ENCODE measurements at regions not wholly inside any gene's neighbourhood (a gene's known extent, or its start where the extent isn't known, plus 50 kb on each side); places are given as distances from the start of the nearest gene placed in this dataset.
"Not testable (repeated sequence)": the region's sequence is repeated elsewhere in the genome, so short reads cannot be mapped to it uniquely, and the experiment has no call there.

DNA sequence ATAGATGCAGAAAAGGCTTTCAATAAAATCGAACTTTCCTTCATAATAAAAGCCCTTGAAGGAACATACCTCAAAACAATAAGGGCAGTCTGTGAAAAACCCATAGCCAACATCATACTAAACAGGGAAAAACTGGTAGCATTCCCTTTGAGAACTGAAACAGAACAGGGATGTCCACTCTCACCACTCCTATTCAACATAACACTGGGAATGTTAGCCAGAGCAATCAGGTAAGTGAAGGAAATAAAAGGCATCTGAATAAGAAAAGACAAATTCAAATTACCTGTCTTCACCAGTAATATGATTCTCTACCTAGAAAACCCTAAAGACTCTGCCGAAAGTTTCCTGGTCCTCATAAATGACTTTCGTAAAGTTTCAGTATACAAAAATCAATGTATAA is 861.0 kb upstream of the VRK2 start:
- no peak for DNase-seq

DNA sequence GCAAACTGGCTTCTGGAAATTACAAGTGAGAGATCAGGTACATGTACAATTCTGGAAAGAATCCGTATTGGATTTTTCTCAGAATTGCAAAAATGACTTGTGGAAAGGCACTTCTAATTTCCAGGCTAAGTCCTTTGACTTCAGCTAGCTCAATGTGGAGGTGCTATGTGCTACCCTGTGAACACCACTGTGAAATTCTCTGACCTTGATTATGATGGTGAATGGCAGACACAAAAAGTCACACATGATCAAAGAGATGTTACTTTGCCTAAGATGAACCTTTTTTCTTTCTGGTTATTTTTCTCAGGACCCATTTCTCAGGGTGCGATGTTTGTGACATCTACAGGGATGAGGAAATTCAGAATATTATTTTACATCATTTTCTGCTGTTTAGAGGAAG is 856.6 kb upstream of the VRK2 start:
- DNase-seq = no peak

DNA sequence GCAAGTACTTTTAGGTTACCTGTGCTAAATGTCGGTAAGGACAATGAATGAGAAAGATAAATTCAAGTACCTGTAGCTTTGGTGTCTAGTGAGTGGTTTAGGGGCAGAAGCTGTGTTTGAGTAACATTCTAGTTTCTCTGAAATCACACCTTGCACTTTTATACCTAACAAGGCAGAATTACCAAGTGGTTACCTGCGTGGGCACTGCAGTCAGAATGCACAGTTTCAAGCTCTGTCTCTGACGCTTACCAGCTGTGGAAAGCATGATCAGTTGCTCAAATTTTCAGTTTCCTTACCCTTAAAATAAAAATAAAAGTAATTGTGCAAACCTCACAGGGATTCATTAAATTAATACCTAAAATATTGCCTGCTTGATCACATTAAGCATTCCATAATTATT is 846.9 kb upstream of the VRK2 start:
- DNase-seq = no peak

DNA sequence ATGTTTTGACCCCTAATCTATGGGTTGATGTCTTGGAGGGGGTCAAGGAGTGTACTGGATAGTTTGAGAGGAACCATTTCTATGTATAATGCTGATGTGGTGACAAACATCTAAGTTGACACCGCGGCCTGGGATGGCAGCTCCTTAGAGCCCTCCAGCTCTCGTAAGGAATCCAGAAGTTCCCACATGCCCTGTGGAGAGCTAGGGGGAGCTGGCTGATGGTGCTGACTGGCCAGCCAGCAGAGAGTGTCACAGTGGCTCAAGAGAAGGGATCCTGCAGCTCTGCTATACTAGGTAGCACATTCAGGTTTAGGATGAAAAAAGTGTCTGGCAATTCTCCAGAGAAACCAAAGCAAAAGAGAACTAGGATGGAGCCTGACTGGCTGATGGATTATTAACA is 842.2 kb upstream of the VRK2 start:
- no peak for DNase-seq

DNA sequence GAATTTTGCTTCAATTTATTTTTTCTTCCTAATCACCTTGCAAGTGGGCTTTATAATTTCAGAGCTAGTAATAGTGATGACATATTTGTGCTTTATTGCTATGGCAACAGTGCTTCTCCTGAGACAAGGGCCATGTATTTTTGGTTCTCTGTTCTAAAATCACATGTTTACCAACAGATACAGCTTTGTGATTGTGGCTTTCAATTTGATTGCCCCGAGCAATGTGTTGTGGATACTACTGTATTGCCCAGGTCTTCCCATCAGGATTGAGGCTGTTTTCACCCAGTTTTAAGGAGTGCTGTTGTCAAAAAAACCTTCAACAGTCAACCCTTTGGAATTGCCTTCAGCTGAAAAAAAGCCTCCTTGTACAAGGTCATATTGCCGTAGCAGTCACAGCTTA is 841.4 kb upstream of the VRK2 start:
- DNase-seq = no peak

DNA sequence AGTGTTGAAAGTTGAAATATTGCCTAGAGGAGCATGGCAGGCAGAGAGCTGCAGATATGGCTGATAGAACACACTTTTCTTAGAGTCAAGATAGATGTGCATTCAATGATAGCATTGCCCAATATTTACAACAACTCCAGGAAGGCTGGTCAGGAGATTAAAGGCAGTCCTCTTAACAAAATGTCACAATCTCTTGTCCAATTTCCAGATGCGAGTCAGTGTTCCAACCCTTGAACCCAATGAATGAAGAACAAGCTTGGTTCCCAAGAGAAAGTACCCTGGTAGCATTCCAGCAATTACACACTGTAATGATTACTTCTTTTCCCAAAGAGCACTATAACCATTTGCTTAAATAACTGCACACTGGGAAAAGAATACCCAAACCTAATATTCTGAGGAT is 839.4 kb upstream of the VRK2 start:
- no peak for DNase-seq

DNA sequence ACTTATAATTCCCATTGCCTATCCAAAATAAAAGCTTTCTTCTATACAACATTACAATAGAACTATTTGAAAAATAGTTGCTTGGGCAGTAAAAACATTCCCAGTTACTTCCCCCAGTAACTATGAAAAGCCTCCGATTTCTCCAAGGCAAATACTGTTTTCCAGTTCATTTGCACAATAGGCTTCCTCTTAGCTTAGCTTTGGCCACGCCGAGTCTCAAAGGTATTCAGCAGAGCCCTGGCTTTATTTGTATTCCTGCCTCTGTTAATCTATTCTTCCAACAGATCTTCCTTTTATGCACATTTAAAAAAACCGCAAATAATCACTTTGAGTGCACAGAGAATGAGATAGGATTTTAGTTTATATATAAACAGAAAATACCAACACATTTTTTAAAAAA is 836.8 kb upstream of the VRK2 start:
- no peak for DNase-seq

DNA sequence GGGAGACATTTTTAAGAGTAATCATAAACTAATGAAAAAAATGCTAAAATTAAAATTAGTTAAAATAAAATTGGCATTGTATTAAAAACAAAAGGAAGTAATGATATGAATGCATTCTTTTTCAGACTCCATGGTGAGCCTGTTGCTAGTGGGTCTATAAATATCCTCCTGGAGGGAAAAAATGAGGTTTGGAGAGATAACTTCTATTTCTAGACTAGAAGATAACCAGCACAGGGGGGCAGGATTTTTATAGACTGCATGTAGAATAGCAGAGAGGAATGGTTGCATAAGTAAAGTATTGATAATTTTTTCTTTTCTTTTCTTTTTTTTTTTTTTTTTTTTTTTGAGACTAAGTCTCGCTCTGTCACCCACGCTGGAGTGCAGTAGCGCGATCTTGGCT is 835.8 kb upstream of the VRK2 start:
- no peak for DNase-seq

DNA sequence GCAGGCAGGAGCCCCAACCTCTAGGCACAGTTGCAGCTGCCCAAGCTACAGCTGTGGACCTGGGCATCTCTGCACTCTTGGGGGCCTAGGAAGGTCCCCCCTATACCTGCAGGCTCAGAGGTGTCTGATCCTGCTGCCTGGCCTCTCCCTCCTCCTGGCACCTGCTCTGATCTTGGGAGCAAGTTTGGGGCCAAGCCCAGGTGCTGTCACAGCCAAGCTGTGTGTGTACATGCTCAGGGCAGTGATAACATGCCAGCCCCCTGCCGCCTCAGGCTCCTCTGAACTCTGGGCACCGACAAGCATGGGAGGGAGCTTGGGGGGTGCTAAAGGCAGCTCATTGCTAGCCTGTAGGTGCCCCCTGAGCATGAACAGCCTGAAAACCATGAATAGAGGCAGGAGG is 829.6 kb upstream of the VRK2 start:
- DNase-seq = no peak

DNA sequence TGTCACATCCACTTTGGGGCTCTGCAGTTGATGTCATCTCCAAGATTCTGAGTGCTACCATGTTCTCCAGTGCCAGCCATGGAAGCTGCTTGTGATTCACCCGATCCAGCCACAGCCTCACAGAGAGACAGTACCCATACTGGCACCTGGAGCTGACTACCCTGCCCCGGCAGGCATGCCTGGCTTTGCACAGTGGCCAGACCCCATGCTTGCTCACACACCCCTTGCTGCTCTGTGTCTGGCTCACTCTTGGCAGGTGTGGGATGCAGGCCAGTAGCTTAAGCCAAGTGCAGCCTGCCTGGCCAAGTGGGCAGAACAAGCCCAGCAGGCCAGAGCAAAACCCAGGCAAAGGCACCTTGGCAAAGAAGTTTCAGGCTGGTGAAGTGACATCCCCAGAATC is 828.4 kb upstream of the VRK2 start:
- DNase-seq = no peak

DNA sequence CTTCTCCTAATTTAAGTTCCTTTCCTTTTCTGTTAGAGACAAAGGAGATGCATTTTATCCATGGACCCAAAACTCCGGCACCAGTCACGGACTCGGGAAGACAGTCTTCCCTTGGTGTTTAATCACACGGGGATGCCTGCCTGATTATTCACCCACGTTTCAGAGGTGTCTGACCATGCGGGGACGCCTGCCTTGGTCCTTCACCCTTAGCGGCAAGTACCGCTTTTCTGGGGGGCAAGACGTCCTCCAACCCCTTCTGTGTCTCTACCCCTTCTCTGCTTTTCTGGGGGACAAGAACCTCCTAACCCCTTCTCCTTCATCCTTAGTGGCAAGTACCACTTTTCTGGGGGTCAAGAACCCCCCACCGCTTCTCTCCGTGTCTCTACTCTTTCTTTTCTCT is 816.9 kb upstream of the VRK2 start:
- not testable (repeated sequence) for DNase-seq

DNA sequence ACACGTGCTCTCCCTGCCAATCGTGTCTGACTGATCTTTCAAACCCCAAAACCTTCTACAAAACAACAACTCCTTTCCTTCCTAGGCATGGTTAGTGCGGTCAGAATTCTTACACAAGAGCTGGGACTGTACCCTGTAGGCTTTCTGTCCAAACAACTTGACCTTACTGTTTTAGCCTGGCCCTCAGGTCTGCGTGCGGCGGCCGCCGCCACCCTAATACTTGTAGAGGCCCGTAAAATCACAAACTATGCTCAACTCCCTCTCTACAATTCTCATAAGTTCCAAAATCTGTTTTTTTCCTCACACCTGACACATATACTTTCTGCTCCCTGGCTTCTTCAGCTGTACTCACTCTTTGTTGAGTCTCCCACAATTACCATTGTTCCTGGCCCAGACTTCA is 814.3 kb upstream of the VRK2 start:
- not testable (repeated sequence) for DNase-seq

DNA sequence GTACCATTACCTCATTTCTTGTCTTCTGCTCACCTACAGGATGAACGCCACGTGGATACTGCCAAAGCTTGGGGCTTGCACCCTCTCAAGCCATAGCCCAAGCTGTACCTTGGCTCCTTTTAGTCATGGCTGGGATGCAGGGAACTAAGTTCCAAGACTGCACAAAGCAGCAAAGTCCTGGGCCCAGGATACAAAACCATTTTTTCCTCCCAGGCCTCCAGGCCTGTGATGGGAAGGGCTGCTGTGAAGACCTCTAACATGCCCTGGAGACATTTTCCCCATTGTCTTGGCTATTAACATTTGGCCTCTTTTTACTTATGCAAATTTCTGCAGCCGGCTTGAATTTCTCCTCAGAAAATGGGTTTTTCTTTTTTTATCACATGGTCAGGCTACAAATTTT is 795.1 kb upstream of the VRK2 start:
- not testable (repeated sequence) for DNase-seq

DNA sequence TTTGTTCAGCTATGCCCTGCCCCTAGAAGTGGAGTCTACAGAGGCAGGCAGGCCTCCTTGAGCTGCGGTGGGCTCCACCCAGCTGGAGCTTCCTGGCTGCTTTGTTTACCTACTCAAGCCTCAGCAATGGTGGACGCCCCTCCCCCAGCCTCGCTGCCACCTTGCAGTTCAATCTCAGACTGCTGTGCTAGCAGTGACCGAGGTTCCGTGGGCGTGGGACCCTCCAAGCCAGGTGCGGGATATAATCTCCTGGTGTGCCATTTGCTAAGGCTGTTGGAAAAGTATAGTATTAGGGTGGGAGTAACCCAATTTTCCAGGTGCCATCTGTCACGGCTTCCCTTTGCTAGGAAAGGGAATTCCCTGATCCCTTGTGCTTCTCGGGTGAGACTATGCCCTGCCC is 770.2 kb upstream of the VRK2 start:
- DNase-seq = not testable (repeated sequence)

DNA sequence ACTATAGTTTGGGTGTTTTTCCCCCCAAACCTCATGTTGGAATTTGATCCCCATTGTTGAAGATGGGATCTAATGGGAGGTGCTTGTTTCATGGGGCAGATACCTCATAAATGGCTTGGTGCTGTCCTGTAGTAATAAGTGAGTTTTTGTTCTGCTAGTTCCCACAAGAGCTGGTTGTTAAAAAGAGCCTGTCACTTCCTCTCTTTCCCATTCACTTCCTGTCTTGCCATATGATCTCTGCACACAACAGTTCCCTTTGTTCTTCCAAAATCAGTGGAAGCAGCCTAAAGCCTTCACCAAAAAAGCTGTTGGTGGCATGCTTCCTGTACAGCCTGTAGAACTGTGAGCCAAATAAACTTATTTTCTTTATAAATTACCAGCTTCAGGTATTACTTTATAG is 768.2 kb upstream of the VRK2 start:
- no peak for DNase-seq

DNA sequence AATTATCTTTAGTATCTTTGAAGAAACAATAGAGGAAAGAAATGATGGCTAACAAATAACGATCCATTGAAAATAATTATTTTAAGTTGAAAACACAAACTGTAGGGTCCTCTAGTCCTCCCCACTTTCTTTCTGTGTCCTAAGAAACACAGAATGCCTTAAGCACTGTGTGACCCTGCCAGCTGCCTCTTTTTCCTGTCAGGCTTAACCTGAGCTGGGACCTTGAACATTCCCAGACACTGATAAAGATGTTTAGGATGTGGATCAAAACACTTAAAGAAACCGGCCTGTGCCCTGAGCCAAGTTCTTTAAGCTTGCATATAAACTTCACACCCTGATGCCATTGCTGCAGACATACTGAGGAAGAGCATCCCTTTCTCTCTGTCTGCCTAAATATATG is 755.4 kb upstream of the VRK2 start:
- no peak for DNase-seq

DNA sequence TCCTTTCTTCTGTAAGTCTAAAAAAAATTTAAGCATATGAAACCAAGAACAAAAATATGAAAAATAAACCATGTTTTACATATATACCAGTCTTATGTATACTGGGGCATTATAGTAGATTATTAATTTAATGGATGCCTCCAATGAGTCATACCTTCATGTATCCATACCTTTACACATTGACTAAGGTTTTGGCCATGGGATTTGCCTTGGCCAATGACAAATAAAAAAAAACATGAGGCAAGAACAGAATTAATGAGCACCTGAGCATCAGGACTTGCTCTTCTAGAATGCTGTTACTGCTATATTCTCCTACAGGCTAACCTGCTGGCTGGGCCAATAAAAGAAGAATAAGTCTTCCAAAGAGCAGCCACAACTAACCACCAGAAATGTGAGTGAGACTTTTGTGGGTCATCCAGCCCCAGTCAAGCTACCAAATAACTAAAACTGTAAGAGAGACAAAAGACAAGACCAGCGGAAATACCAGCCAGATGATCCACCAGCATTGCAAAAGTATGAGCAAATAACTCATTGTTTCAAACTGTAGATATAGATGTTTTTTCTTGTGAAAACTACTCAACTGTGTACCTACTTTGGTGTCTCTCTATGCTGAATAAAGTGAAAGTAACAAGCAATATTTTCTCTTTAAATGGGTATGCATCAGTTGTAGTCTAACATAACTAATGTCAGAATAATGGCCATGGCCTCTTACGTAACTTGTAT is 749.6 kb upstream of the VRK2 start:
- DNase-seq = no peak

DNA sequence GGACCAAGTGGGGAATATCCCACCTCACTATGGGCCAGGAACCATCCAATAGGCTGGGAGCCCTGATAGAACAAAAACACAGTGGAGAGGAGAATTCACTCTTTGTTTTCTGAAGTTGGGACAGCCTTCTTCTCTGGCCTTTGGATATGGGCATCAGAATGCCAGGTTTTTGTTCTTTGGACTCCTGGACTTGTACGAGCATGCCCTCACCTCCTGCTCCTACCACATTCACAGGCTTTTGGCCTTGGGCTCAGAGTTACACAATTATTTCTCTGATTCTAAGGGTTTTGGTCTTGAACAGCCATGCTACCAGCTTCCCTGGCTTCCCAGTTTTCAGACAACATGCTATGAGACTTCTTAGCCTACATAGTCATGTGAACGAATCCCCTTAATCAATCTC is 732.9 kb upstream of the VRK2 start:
- DNase-seq = no peak

DNA sequence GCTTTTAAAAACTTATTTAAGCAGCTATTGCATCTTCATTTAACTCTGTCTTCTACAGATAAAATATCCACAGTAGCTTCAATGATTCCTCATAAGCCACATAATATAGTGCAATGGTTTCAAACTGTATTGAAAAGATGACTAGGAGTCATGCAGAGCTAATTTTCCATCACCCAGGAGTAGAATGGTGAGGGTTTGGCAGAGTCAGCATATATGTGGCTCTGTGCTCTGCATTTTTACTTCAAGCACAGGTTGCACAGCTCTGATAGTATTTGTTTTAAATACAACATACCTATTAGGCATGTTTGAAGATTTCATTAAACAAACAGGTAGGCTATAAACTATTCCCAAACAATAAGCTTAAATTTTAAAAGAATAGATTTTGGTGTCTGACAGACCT is 731.9 kb upstream of the VRK2 start:
- DNase-seq = no peak

DNA sequence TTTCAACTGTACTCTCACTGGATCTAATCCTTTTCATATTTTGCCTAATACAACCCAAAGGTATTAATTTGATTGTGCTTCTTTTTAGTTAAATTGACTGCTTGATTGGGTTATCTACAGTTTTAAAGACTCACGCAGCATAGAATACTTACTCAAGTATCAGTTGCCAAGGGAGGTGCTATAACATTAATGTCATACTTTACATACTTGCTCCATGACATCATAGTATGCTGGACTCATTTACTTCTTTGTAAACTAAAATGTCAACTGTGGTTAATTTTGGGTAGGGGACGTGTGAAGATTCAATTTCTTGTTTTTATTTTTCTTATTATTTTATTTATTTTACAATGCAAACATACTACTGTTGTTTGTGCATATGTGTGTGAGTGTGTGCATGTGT is 716.2 kb upstream of the VRK2 start:
- no peak for DNase-seq

DNA sequence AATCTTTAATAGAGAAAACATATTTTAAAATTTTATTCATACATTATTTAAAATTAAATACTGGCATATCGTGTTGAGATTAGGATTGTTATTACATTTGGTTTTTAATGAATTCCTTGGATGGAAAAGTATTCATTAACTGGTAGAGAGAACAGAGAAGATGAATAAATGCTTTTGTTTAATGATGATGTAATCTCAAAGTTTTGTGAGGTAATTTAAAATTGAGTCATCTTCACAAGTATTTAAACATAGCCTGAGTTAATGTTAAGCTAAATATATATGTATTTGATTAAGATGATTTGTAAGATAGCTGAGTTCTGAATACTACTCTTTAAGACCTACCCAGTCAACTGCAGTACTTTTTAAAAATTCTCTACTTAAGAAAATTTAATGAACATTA is 713.4 kb upstream of the VRK2 start:
- DNase-seq = no peak

DNA sequence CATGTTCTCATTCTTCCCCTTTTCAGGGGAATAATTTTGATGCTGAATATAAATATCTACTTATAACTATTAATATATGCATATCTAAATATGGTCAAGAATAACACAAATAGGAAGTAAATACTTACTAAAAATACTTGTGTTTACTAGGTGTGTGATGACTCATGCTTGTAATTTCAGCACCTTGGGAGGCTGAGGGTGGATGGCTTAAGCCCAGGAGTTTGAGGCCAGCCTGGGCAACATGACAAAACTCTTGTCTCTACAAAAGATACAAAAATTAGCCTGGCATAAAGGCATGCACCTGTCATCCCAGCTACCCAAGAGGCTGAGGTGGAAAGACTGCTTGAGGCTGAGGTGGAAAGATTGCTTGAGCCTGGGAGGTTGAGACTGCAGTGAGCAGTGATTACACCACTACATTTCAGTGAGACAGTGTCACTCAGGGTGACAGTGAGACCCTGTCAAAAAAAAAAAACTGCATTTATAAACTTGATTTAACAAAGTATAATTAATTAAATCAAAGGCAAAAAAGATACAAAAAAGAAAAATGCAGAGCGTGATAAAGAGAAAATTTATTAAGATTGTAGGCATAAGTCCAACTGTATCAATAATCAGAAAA is 703.1 kb upstream of the VRK2 start:
- no peak for DNase-seq

DNA sequence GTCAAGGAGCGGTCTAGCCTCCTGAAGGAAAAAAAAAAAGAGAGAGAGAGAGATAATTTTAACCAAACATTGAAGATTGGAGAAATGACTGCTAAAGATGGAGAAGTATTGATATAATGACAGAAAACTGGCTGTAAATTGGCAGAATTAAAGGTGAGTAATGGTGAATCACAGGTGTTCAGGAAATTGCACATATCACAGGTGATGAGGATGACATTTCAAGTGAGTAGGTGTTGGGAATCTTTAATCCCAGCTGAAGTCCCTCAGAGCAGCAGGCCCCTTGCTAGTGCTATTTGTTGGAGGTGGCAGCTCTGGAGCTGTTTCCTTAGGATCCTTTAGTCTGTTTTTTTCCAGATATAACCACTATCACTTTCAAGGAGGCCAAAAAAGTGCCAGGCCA is 678.4 kb upstream of the VRK2 start:
- DNase-seq = no peak

DNA sequence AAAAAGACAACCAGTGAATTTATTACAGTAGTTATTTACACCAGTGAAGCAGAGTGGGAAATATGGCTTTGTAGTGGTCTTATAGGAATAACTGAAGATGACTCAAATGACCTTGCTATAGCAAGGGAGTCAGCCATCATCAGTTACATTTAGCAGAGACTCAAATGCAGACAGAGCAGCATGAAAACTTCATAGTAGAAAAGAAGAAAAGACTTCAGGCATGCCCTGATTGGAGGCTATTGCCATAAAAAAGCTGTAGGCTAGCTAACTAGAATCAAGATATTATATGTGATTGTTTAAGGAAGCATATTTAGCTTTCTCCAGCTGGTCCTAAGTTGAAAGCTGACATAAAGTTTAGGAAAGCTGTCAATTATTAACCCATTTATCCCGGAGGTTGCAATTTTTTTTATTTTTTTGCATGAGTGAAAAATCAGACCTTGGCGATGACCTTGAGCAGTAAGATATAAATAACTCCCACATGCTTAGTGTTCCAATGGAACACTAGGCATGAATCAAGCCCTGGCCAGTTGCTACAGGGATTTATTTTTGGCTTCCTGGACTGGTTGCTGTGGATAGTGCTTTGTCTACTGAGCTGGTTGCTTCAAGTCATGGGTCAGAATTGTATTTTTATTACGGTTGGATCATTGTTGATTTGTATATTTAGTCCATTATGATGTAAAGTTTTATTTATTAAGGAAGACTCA is 675.6 kb upstream of the VRK2 start:
- DNase-seq = no peak

Data from NCI-H1694 (cell line).